Right atrium auricular region (tissue), 2 donors: ENCODE measurements at regions not wholly inside any gene's neighbourhood (a gene's known extent, or its start where the extent isn't known, plus 50 kb on each side); places are given as distances from the start of the nearest gene placed in this dataset.

Experiments used
- DNase-seq: peaks from one replicate; pipeline ENCODE4 v3.0.0-alpha.2; 2019; ENCODE audit warnings: low spot score
- H3K27ac ChIP-seq, 2 donors: fragments of 200-600 bp; sonication (generic); 1 replicate in 1 of 2; 2 replicates in 1 of 2; pipeline ENCODE4 v1.5.1; 2016 to 2019
- H3K27me3 ChIP-seq, 2 donors: fragments of 200-600 bp; sonication (generic); one replicate each; pipeline versions ENCODE4 v1.5.1 to v1.6.0; 2017 to 2019
- H3K36me3 ChIP-seq: fragments of 200-600 bp; sonication (generic); one replicate; pipeline ENCODE4 v1.5.1; 2016
- H3K4me1 ChIP-seq, 2 donors: fragments of 200-600 bp; sonication (generic); one replicate each; pipeline versions ENCODE4 v1.5.1 to v1.6.0; 2017 to 2019
- H3K4me3 ChIP-seq, 2 donors: fragments of 200-600 bp; sonication (generic); 1 replicate in 1 of 2; 2 replicates in 1 of 2; pipeline ENCODE4 v1.5.1; 2017 to 2019; ENCODE audit warnings: mild to moderate bottlenecking in 1 of 2, moderate library complexity in 1 of 2
- H3K9me3 ChIP-seq, 2 donors: fragments of 200-600 bp; sonication (generic); one replicate each; pipeline ENCODE4 v1.5.1; 2019
- CTCF ChIP-seq, 2 donors: fragments of 200-600 bp; sonication (generic); IDR thresholded peaks; one replicate each; pipeline ENCODE4 v1.5.1; 2019; ENCODE audit warnings: antibody characterized with exemption in 2 of 2

GRCh38 chr5:96609369-96609768, 52.8 kb upstream of the CAST start:
- H3K27ac ChIP-seq, result no peak overlapping the region
- H3K27me3 ChIP-seq, result no peaks in the 10 kb centered on the region
- no peak overlapping the region for H3K4me3 ChIP-seq
- TF ChIP-seq CTCF (IDR thresholded peaks at IDR 0.05), result no peak
- H3K9me3 ChIP-seq, result no peaks in the 10 kb centered on the region
- DNase-seq, result no peak
- H3K36me3 ChIP-seq, result no peaks in the 10 kb centered on the region
- H3K4me1 ChIP-seq, result peaks cover 0 to 2% of the 10 kb centered on the region in 2 donors

GRCh38 chr5:96610747-96611146, 51.4 kb upstream of the CAST start:
- H3K9me3 ChIP-seq, result no peaks in the 10 kb centered on the region
- H3K27me3 ChIP-seq, result no peaks in the 10 kb centered on the region
- TF ChIP-seq CTCF (IDR thresholded peaks at IDR 0.05), result no peak
- peaks cover 0 to 15% of the 10 kb centered on the region in 2 donors for H3K4me1 ChIP-seq
- DNase-seq, result no peak
- H3K27ac ChIP-seq, result no peak overlapping the region
- H3K36me3 ChIP-seq, result no peaks in the 10 kb centered on the region
- no peak overlapping the region for H3K4me3 ChIP-seq

GRCh38 chr5:96611946-96612345, 50.2 kb upstream of the CAST start:
- Histone ChIP-seq H3K27ac (no peak overlapping the region), H3K9me3 (no peaks in the 10 kb centered on the region), H3K4me3 (no peak overlapping the region), H3K36me3 (no peaks in the 10 kb centered on the region), H3K4me1 (peaks cover 0 to 15% of the 10 kb centered on the region in 2 donors), H3K27me3 (no peaks in the 10 kb centered on the region)
- TF ChIP-seq CTCF (IDR thresholded peaks at IDR 0.05), result no peak
- no peak for DNase-seq
